HG03460 (cell line): ENCODE measurements at regions not wholly inside any gene's neighbourhood (a gene's known extent, or its start where the extent isn't known, plus 50 kb on each side); places are given as distances from the start of the nearest gene placed in this dataset.
A peak's percentile ranks its signal among the peaks of the same experiment; 100 is the strongest.

Source experiments
- ATAC-seq: cut with Tn5 transposase; IDR thresholded peaks from one replicate; pipeline ENCODE4 v1.9.1; 2021; ENCODE audit not compliant: unreplicated experiment

DNA sequence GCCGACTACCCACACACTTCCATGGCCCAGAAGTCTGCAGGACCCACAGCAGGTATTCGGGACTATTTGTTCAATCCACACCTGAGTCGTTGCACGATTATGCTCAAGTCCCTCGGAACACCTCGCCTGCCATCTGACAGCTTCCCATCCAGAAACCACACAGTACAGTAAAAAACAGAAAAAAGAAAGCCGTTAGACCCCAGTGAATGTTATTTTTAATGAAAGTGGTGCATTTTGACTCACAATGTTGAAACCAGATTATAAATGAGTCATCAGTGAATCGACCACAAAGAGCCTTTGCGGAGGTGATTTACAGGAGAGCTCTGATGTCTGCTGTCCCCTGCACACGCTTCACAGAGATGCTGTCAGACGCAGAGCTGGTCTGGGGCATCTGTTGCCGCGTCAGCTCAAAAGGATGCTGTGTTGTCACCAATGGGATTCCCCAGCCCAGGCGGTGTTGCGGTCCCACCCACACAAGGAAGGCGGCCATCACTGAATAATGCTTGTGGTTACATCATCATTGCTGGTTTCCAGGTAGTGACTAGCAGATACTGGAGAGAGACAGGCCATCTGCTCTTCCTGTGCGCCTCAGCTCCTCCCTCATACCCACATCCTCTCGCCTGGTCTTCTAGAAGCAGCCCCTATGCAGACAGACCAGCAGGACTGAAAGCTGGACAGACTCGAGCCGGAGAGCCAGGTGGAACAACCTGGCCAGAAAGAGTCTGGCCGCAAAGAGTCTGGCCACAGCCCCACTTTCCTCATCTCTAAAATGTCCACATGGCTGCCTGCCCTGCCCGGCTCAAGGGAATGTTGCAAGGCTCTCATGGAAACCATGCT lies 116.8 kb downstream of the TOMM20 start:
- peak; percentile 73 for ATAC-seq

DNA sequence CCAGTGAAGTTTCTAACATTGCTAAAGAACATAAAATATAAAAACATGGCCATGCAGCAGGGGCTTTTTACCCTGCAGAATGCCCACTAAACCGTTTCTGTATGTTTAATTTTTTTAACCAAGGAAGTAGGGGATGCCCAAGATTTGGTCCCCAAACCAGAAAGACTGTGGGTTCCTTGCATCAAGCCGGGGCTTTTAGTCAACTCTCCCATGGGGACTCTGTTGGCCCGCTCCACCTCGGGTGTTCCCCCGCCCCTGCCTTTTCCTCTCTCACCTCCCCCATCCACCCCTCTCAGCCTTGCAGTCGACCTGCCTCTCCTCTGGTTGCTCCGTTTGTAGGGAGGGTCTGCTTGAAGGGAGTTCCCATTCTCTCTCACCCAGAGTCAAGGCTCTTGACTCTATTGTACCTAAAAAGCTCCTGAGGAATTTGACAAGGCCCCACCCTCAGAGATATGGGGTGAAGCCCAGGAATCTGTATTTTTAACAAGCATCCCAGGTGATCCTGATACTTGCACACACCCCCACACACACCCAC lies 117.5 kb downstream of the TOMM20 start:
- ATAC-seq, result no peak

DNA sequence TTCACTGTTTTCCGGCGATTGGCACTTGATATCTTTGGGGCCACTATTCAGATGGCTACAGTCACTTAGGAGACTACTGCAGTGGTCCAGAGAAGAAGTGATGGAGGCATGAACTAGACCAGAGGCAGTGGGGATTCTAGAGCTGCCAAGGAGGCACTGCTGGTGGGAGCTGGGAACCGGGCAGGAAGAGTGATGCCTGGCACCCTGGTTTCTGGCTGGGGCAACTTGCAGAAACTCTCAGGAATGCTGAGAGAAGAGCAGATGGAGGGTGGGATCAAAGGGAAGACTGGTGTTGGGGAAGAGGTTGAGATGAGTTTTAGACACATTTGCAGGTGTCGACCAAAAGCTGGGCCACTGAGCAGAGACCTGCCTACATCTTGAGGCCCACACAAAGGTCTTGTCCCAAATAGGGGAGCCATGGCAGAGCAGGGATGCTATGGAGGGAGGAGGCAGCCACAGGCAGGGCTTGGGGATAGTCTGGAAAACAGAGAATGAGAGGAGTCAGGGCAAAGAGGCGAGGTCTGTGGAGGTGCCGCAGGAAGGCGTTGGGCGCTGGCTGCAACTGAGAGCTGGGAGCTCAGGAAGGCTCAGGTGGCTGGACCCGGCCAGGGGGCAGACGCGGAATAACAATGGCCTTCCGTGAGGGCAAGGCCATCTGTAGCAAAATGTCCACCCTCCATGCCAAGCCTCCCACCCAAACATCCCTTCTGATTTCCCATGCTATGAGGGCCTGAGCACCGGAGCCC lies 118.9 kb downstream of the TOMM20 start:
- ATAC-seq, result no peak

DNA sequence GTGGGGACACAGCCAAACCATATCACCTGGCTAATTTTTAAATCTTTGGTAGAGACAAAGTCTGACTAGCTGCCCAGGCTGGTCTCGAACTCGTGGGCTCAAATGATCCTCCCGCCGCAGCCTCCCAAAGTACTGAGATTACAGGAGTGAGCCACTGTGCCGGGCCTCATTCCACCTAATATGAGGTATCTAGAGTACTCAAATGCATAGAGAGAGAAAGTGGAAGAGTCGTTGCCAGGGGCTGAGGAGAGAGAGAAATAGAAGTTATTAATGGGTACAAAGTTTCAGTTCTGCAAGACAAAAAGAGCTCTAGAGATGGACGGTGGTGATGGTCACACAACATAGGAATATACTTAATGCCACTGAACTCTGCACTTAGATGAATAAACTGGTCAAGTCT lies 119.6 kb downstream of the TOMM20 start:
- no peak for ATAC-seq

- ATAC-seq, result no peak
Observed at GRCh38 chr1:235008239-235008638, 120.4 kb downstream of the TOMM20 start.

- no peak for ATAC-seq
Observed at GRCh38 chr1:235006816-235007215, 121.8 kb downstream of the TOMM20 start.

- ATAC-seq, result no peak
Observed at GRCh38 chr1:235006132-235006721, 122.4 kb downstream of the TOMM20 start.

DNA sequence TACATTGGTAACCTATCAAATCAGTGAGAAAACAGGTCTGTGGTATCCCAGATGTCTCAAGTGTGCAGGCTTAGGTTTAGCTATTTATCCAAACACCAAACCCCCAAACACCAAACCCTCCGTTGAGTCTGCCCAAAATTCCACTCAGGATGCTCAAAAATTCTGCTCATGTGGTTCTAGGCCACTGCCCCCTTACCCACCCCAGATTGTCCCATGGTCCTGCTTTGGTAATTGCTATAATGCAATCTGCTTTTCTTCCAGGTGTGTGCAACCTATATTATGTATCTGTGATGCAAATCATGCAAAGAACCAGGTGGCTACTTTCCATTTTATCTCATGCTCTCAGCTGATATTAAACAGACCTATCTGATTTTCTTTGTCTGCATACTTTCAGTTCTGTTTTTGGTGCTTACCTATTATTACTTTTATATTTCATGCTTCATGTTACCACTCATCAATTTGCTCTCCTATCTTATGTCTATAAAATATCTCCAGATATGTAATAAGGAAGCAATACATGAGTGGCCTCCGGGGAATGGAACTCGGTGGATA lies 123.7 kb downstream of the TOMM20 start:
- no peak for ATAC-seq

- no peak for ATAC-seq
Observed at GRCh38 chr1:235004276-235004675, 124.4 kb downstream of the TOMM20 start.

- no peak for ATAC-seq
Observed at GRCh38 chr1:235002706-235003300, 125.8 kb downstream of the TOMM20 start.

GRCh38 chr1:234999513-234999940 lies 129.1 kb downstream of the TOMM20 start:
- no peak for ATAC-seq

DNA sequence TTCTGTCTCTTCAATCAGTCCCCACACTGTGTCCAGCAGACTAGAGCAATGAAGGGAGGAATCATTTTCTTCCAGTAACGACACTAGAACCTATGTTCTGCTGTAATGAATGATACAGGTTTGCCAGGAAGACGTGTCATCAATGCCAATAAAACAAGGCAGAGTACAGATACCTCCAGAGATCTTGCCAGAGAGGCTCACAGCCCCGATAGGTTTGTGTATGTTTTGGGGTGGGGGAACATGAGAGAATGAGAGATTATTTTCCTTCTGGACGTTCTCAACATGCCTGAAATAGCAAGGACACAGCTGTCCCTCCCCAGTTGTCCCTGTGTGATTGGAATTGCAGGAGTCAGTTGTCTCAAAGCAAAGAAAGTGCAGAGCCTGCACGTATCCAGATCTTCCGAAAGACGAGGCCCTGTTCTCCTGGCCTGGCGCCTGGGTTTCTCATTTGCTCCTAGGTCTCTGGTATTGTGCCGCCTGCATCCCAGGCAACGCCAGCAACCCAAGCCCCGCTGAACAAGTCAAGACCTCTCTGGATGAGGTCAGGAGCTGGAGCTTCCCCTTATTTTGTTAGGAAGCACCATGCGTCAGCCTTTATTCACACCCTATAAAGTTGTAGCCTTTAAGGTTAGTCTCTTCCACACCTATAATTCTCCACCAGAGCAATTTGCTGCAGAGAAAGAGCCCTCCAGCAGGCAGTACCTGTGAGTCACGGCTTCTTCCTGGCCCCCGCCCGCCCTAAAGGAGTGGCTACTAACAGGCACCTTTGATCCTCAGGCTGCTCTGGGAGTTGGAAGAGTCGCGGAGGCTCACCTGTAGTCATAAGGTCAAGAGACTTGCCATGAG lies 130.5 kb downstream of the TOMM20 start:
- ATAC-seq, result no peak

GRCh38 chr1:234997201-234997895 lies 131.3 kb downstream of the TOMM20 start:
- ATAC-seq, result no peak

DNA sequence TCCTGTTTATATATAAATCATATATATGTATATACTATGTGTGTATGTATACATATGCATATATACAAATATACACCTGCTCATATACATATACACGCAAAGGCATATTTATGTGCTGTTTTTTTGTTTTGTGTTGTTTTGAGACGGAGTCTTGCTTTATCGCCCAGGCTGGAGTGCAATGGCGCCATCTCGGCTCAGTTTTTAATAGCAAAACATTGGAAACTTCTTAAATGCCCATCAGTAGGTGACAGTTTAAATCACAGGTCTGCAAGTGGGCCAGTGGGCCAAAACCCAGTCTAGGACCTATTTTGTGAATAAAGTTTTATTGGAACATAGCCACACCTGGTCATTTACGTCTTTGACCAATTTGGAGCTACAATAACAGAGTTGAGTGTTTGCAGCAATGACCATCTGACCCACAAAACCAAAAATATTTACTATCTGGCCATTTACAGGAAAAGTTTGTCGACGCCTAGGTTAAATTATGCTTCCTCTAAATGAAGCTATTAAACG lies 132.3 kb downstream of the TOMM20 start:
- ATAC-seq, result no peak

DNA sequence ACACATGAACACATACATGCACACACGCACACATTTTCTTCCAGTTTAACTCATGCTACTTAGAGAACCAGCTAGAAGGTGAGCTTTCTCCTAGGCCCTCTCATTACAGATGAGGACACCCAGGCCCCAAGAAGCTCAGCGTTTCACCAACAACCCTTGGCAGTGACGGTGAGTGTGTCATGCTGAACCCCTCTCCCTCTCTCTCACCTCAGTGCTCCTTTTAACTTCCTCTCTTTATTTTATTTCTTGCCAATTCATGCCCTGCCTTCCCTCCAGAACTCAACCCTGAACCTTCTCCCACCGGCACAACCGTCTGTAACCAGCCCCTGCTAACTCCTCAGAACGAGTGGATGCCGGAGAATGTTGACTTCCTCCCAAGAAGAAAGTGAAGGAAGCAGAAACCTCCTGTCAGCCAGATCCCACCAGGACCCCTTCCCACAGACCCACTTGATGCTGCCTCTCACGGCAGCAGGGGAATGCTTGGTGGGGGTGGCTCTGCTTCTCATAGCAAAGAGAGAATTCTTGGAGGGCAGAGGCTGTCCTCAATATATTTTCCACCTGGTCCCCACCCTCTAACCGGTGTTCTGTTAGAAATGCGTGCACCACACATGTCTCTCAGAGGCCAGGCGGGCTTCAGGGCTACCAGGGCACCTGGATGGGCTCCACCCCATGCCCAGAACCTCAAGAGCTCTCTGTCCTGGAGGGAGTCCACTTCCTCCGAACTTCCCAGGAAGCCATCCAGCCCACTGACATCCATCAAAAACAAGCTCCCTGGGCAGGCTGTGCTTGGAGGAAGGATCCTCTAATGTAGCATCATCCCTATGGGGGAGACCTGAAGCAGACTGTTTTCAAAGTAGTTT lies 134.0 kb downstream of the TOMM20 start:
- no peak for ATAC-seq

- ATAC-seq, result no peak
Observed at GRCh38 chr1:234992065-234992464, 136.6 kb downstream of the TOMM20 start.

DNA sequence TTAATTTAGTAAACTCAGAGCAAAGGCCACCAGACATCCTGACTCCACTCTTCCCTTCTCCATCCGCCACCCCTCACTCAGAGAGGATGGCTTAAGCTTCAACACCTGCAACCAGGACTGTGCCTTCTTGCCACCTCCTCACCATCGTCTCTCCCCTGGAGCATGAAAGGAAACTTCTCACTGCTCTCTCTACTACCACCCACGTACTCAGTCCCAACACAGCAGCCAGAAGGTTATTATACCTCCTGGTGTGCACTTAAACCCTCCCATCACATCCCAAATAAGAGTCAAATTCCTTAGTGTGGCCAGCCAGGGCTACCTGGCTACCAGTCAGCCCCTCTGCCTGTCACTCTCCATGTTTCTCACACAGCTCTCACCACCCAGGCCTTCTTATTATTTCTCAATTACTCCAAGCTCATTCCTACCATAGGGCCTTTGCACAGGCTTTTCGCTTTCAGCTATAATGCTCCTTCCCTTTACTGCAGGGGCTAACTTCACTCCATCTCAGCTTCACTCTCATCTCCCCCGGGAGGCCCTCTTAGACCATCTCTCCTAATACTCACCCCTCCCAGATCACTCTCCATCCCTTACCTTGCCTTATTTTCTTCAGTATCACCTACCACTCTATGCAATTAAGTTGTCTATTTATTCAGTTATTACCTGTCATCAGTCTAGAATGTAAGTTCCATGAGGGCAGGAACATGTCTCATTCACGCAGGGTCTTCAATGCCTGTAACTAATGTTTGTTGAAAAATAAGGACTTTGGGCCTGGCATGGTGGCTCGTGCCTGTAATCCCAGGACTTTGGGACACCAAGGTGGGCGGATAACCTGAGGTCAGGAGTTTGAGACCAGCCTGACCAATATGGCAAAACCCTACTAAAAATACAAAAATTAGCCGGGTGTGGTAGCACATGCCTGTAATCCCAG lies 137.5 kb downstream of the TOMM20 start:
- no peak for ATAC-seq
